ENCODE measurements at regions not wholly inside any gene's neighbourhood (a gene's known extent, or its start where the extent isn't known, plus 50 kb on each side); places are given as distances from the start of the nearest gene placed in this dataset.

GRCh38 chr12:13584541-13584940, 388.0 kb downstream of the EMP1 start:
- TF ChIP-seq RAD21 (IDR thresholded peaks at IDR 0.05; ENCODE audit: low read length) (no peak), FOXM1 (IDR thresholded peaks at IDR 0.05; ENCODE audit: low read depth) (no peak), CTCF (IDR thresholded peaks at IDR 0.05) (no peak), POLR2AphosphoS5 (IDR thresholded peaks at IDR 0.05; ENCODE audit: low read depth, low read length) (no peak), TAF1 (IDR thresholded peaks at IDR 0.05; ENCODE audit: borderline replicate concordance, low read depth, low read length) (no peak), NFIC (IDR thresholded peaks at IDR 0.05; ENCODE audit: borderline replicate concordance) (no peak), TCF12 (IDR thresholded peaks at IDR 0.05) (no peak), MXI1 (IDR thresholded peaks at IDR 0.05; ENCODE audit: low read depth, low read length) (no peak), EP300 (IDR thresholded peaks at IDR 0.05; ENCODE audit: borderline replicate concordance in 1 of 2, low read depth in 1 of 2, low read length in 1 of 2) (no peak)
- TF ChIP-seq, protein P1, sequence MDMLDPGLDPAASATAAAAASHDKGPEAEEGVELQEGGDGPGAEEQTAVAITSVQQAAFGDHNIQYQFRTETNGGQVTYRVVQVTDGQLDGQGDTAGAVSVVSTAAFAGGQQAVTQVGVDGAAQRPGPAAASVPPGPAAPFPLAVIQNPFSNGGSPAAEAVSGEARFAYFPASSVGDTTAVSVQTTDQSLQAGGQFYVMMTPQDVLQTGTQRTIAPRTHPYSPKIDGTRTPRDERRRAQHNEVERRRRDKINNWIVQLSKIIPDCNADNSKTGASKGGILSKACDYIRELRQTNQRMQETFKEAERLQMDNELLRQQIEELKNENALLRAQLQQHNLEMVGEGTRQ (IDR thresholded peaks at IDR 0.05; ENCODE audit: borderline replicate concordance, low read depth, low read length) = no peak
- TF ChIP-seq, protein P2, sequence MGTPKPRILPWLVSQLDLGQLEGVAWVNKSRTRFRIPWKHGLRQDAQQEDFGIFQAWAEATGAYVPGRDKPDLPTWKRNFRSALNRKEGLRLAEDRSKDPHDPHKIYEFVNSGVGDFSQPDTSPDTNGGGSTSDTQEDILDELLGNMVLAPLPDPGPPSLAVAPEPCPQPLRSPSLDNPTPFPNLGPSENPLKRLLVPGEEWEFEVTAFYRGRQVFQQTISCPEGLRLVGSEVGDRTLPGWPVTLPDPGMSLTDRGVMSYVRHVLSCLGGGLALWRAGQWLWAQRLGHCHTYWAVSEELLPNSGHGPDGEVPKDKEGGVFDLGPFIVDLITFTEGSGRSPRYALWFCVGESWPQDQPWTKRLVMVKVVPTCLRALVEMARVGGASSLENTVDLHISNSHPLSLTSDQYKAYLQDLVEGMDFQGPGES (IDR thresholded peaks at IDR 0.05; ENCODE audit: low read depth, low read length) = no peak

Measured in SK-N-SH (cell line).